PFSK-1 (cell line): ENCODE measurements at regions not wholly inside any gene's neighbourhood (a gene's known extent, or its start where the extent isn't known, plus 50 kb on each side); places are given as distances from the start of the nearest gene placed in this dataset.

ENCODE experiments used
- FOXP2 ChIP-seq: optimal IDR thresholded peaks from 2 replicates; pipeline ENCODE3; 2011; ENCODE audit warnings: borderline replicate concordance, control low read depth, inconsistent platforms; ENCODE audit not compliant: insufficient read depth; ENCODE audit errors: extremely low read length, extremely low read depth
- POLR2AphosphoS5 ChIP-seq: IDR thresholded peaks from 2 replicates; pipeline ENCODE4 v1.6.1; 2012; ENCODE audit warnings: low read depth, mild to moderate bottlenecking, control low read depth, low read length, moderate library complexity
- SIN3A ChIP-seq: IDR thresholded peaks from 2 replicates; pipeline ENCODE4 v1.6.1; 2012; ENCODE audit warnings: mild to moderate bottlenecking, low read length, moderate library complexity, borderline replicate concordance; ENCODE audit not compliant: insufficient read depth
- TAF1 ChIP-seq: IDR thresholded peaks from 2 replicates; pipeline ENCODE4 v1.6.1; 2012; ENCODE audit warnings: low read length, control low read depth, borderline replicate concordance; ENCODE audit not compliant: insufficient read depth
- TF ChIP-seq, protein P1 (sequence below), 2 experiments: IDR thresholded peaks; 2 replicates each; pipeline versions ENCODE4 v1.6.1 to v1.8.0; 2011 to 2012; ENCODE audit warnings: low read depth in 2 of 2, low read length in 2 of 2, control low read depth in 1 of 2, inconsistent platforms in 1 of 2, mild to moderate bottlenecking in 1 of 2, moderate library complexity in 1 of 2; ENCODE audit not compliant: insufficient read depth in 1 of 2

- TF ChIP-seq TAF1 (no peak), FOXP2 (no peak), POLR2AphosphoS5 (no peak), SIN3A (no peak)
- TF ChIP-seq, protein P1, sequence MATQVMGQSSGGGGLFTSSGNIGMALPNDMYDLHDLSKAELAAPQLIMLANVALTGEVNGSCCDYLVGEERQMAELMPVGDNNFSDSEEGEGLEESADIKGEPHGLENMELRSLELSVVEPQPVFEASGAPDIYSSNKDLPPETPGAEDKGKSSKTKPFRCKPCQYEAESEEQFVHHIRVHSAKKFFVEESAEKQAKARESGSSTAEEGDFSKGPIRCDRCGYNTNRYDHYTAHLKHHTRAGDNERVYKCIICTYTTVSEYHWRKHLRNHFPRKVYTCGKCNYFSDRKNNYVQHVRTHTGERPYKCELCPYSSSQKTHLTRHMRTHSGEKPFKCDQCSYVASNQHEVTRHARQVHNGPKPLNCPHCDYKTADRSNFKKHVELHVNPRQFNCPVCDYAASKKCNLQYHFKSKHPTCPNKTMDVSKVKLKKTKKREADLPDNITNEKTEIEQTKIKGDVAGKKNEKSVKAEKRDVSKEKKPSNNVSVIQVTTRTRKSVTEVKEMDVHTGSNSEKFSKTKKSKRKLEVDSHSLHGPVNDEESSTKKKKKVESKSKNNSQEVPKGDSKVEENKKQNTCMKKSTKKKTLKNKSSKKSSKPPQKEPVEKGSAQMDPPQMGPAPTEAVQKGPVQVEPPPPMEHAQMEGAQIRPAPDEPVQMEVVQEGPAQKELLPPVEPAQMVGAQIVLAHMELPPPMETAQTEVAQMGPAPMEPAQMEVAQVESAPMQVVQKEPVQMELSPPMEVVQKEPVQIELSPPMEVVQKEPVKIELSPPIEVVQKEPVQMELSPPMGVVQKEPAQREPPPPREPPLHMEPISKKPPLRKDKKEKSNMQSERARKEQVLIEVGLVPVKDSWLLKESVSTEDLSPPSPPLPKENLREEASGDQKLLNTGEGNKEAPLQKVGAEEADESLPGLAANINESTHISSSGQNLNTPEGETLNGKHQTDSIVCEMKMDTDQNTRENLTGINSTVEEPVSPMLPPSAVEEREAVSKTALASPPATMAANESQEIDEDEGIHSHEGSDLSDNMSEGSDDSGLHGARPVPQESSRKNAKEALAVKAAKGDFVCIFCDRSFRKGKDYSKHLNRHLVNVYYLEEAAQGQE (IDR thresholded peaks at IDR 0.05; ENCODE audit: insufficient read depth in 1 of 2, low read depth in 2 of 2, low read length in 2 of 2), result no peak
These were observed 216.1 kb upstream of the STEAP4 start for GRCh38 chr7:88522771-88523293.

DNA sequence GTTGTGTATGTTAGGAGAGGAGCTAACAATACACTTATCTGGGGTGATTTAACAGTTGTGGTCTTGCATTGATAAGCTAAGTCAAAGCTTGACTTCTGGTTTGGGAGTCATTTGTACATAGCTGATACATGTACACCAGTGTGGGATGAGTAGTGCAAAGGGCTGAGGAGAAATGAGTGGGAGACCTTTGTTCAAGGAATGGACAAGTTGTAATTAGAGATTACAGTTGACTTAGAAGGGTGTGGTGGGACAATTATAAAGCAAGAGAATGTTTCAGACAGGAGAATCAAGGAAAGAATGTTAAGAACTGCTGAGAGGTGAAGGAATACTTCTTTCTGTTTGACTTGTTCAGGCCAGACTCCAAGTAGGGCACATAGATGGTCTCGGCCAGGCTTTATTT is 209.7 kb upstream of the STEAP4 start:
- TF ChIP-seq, protein P1 (IDR thresholded peaks at IDR 0.05; ENCODE audit: insufficient read depth in 1 of 2, low read depth in 2 of 2, low read length in 2 of 2), result no peak

DNA sequence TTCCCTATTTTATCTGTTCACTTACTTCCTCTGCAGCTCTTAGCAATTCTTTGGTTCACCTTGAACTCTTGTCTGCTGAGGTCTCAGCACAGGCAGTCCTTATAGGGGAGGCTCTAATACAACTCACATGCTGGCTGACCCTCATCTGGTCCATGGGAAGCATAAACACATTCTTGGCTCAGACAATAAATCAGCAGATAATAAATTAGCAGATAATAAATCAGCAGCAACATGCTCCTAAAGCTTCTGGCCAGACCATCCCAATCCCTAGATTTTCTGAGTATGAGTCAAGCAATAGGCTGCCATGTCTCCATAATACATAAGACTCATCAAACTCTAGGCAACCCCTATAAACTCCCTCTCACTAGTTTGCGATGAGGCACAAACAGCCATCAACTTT is 208.6 kb upstream of the STEAP4 start:
- TF ChIP-seq, protein P1 (IDR thresholded peaks at IDR 0.05; ENCODE audit: insufficient read depth in 1 of 2, low read depth in 2 of 2, low read length in 2 of 2), result no peak
- TF ChIP-seq TAF1 (no peak), SIN3A (no peak), FOXP2 (no peak), POLR2AphosphoS5 (no peak)

DNA sequence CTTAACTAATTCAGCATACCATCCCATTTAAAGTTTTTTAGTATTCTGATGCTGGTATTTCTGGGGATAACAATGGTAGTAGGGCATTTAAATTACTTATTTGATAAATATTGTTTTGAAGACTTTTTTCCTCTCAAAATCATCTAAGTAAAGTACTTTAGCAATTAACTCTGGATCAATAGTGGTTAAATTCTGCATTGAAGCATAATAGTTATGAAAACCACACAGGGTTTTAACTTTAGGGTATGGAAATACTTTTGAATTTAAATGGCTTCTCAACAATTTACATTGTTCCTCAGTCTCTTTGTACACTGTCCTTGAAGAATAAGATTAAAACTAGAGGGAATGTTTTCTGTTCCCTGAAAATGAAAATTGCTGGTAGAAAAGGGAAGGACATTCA is 202.6 kb upstream of the STEAP4 start:
- TF ChIP-seq POLR2AphosphoS5 (no peak), SIN3A (no peak), TAF1 (no peak), FOXP2 (no peak)
- TF ChIP-seq, protein P1 (IDR thresholded peaks at IDR 0.05; ENCODE audit: insufficient read depth in 1 of 2, low read depth in 2 of 2, low read length in 2 of 2), result no peak

DNA sequence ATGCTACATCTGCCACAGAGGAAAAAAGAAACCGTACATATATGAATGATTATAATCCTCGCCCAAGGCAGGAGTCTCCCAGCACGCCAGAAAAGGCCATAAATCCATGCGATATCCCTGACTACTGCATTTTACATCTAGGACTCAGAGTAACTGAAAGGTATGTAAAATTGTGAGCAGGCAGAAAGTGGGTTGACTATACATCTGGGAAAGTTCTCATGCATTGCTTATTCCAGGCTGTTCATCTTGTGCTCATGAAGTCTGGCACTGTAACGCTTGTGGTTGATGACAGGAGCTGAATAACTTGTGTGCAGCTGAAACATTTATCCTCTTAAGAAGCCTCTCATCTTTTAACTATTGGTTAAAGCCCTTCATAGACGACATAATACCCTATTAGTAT is 193.4 kb upstream of the STEAP4 start:
- no peak for TF ChIP-seq SIN3A
- TF ChIP-seq, protein P1 (IDR thresholded peaks at IDR 0.05; ENCODE audit: insufficient read depth in 1 of 2, low read depth in 2 of 2, low read length in 2 of 2), result no peak
- no peak for TF ChIP-seq TAF1
- TF ChIP-seq FOXP2, result no peak
- no peak for TF ChIP-seq POLR2AphosphoS5
